GM18909 (cell line): ENCODE measurements at regions not wholly inside any gene's neighbourhood (a gene's known extent, or its start where the extent isn't known, plus 50 kb on each side); places are given as distances from the start of the nearest gene placed in this dataset.

Experiments used
- ATAC-seq: cut with Tn5 transposase; IDR thresholded peaks from one replicate; pipeline ENCODE4 v1.9.1; 2021; ENCODE audit warnings: mild to moderate bottlenecking; ENCODE audit not compliant: unreplicated experiment, poor library complexity

DNA sequence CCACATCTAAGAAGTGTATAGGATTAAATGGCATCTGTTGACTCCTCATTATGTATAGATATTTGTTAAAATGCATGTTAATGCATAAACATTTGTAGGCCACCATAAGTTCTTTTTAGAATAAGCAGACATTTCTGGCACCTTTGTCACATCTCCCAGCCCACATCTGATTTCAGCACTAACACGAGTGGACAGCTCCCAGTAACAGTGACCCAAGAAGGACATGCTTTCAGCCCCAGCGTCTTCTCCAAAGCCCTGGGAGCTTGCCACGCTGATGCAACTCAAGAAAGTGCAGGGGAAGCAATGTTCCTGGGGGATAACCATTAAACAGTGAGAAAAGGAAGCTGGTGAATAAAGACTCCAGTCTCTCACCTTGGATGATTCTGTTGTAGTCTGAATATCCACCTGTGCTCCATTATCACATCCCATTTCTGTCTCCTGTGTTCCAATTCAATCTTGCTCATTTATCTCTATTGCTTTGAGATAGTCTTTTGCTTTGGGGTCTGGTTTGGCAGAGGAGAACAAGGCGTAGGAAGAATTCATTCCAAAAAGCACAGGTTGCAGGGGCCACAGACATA lies 182.6 kb upstream of the THSD7B start:
- ATAC-seq: no peak

DNA sequence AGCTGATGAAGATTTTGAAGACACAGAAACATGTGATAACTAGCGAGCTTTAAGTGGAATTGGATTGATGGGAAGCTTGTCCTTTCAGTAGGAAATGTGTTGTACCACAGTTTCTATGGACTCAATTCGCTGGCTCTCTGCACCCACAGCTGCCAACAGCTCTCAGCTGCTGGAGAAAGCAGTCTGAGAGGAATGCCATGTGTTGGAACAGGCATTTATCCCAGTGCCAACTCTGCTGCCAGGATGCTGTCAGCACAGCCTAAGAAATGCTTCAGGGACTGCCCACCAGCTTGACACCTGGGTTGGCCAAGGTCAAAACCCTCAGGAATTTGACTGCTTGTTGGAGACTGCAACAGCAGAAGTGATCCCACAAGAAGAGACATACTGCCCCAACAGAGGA lies 193.0 kb upstream of the THSD7B start:
- ATAC-seq: no peak

DNA sequence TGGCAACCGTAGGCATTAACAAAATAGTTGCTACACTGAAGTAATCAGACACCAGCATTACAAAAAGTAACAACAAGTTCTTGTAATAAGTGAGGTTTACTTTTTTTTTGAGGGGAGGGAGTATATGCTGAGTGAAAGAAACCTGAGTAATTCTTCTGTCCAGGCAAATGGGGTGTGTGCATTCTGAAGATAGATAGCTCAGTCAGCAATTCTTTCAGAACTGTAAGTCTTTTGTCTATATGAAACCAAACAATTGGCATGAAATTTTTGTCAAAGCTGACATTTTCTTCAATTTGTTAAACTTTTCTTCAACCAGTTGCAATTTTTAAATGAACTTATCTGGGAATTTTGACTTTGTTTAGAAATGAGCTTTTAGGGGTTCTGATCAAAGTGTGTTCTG lies 208.1 kb upstream of the THSD7B start:
- no peak for ATAC-seq

DNA sequence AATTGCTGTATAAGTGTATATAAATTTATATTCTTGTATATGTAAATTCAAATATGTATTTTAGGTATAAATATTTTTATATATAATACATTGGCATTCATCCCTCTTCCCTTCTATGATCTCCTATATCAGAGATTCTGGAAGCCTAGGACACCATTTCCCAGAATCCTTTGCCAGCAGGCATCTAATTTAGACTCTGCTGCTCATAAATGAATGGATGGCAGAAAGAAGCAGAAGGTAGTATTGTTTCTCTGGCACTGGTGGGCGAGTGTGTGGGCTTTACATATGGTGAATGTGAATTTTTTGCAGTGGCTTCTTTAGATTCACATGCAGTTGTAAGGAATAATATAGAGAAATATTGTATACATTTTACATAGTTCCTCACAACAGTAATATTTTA lies 215.2 kb upstream of the THSD7B start:
- no peak for ATAC-seq

DNA sequence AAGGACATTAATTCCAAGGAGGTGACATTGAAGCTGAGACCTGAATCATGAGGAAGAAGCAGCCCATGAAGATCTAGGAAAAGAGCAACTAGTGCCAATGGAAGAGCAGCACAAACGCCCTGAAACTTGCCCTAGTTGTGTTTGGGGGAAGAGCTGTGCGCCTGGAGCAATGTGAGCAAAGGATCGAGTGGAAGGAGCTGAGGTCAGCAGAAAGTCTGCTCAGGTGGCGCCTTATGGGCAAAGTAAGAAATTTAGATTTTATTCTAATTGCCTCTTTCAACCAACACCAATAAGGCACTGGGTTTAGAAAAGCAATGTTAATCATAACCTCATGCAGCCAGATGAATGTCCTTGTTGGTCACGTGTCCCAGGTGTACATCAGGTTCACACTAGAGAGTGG lies 226.0 kb upstream of the THSD7B start:
- ATAC-seq: no peak

DNA sequence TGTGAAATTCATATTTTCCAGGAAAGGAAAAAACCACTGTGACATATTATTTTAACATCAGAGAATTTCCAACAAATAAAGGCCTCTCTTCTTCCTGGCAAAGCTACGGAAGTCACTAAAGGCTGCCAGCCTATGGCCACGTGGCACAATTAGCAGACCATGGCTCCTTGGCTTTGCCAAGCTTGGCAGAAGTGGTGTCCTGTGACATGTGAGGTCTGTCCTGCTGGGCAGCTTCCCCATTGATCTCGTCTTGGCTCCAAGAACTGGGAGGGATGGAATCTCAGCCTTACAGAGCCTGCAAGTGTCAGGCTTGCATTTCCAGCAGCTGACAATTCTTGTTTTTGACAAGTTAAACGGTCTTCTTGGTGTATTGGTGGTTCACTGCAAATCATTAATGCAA lies 226.9 kb upstream of the THSD7B start:
- ATAC-seq: no peak

DNA sequence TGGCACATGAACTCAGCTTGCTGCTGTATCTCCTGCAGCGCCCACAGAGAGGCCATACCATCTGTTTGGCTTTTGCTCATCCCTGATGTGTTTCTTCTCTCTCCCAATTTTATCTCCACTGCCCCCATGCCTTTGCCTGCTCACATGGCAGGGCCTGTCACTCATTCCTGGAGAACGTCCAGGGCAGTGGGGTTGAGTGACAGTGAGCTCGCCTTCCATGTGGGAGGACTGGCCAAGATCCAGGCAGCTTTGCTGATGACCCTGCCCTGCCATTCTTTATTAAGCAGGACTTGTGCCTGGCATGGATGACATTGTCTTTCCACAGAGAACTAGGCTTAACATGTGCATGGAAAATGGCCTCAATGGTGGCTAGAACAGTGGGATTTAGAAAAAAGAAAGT lies 230.5 kb upstream of the THSD7B start:
- ATAC-seq: no peak

DNA sequence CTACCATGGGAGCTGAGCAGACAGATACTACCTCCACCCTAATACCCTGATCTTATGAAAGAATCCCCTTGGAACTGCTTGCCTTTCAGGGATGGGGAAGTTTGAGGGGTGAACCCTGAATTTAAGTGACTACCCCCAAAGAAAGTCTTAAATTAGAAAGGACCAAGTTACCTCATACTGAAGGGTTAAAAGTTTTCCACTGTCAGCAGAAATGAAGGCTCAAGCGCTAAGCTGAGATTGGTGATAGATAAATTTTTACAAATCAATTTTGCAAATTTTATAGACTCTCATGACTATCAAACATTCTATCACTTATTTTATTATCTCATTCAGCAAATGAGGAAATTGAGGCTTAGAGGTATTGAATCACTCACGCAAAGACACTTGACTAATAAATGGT lies 233.2 kb upstream of the THSD7B start:
- ATAC-seq: no peak

DNA sequence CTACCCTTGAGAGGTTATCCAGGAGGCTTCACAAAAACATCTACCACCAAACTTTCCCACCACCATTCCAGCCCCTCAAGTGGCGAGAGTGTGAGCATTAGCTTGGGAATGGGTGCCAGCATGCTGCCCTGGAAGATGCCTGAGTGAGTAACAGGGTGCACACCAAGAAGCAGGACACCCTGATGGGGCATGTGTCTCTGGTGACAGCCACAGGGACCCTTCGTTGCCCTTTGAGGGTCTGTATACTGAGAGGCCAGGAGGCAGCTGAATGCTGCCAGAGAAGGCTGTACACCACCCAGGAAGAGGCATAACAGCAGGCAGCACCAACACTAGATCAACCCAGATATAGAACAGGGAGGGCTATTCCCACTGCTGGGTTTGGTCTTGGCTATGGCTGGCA lies 233.6 kb upstream of the THSD7B start:
- no peak for ATAC-seq

DNA sequence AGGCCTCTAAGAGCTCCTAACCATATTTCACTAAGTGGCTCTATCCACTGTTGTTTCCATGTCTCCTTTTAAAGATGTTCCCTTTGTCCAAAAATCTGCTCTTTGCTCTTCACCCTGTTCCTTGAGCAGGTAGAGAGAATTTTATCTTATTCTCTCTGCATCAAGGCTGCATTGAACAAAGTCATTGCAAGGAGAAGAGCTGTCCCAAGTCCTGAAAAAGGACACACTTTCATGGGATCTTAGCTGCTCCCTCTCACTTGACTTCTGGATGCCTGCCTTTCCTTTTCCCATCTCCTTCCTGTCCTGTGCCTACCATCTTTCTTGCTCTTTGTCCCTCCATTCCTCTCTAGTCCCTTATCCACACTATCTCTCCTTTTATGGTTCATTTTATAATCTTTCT lies 235.2 kb upstream of the THSD7B start:
- ATAC-seq: no peak

DNA sequence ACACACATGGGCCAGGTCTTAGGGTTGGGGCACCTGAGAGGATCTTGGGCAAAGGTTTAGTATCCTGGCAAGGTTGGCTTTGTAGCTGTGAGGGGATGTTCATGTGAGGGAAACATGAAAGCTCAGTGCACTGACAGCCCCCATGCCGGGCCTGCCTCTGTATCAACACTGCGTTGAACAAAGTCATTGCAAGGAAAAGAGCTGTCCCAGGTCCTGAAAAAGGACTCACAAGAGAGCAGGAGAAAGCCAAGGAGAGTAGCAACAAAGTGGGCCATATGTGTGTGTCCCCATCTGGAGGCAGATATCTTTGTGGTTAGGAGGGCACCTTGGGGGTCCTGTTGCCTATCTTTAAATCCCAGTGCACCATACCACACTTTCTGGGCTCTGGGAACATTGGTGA lies 237.8 kb upstream of the THSD7B start:
- no peak for ATAC-seq

DNA sequence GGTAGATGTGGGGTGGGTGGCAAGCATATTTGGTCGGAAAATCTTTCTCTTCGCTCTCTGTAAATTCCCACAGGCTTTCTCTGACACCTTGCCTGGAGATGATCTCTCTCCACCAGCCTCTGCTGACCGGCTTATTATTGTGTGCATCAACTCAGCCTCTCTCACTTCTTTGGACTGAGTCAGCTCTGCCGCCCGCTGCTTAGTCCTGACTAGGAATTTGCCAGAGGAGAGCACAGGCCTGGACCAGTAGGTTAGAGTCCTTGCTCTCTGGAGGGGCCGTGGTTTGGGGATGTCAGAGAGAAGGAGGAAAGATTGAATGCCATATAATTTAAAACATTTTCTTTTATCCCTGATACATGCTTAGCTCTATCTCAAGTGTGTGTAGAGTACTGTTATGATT lies 242.6 kb upstream of the THSD7B start:
- no peak for ATAC-seq

DNA sequence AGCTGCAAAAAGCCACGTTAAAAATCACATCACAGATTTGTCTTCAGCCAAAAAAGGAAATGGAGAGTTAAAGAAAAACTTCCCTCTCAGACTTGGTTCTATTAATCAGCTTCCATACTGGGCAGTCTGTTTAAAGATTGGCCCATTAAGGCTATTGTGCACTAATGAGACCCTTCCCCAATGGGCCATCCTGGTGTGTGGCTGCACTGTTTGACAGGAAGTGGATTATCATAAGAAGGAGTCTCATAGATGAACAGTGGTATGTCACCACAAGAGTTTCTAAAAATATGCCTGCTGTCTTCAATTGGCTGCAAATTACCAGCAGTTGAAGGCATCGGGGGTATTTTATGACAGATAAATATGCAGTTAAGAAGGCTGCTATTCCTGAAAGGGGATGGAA lies 247.6 kb upstream of the THSD7B start:
- ATAC-seq: no peak

DNA sequence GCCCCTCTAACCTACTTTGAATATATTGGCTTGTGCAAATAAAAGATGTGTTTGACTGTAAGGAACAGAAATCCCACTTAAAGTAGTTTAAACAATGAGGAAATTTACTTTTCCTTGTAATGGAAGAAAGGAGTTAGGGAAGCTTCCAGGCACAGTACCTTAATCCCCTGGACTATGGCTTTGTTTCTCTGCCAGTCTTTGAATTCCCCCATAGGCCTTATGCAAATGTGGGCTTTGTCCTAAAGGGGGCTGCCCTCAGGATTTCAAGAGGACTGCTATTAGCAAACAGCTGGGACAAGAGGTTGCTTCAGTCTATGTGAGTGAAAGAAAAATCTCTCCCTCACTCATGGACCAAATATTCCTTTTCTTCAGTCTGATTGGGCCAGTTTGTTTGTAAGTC lies 255.1 kb upstream of the THSD7B start:
- ATAC-seq: no peak

DNA sequence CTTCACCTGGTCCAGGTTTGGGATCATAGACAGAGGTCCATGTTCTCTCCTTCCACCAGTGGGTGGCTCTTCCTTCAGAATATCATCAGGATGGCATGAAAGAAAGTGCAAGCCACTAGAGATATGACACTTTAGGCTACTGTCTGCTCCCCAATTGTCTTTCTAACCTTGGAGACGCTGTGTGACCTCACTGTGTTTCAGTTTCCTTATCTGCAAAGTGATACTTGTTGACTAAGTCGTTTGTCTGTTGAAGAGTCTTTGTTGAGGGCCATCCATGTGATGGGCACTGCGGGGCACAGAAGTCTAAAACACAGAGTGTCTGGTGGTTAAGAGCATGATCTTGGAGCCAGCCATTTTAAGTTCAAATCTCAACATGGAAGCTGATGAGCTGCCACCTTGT lies 259.9 kb upstream of the THSD7B start:
- ATAC-seq: no peak

DNA sequence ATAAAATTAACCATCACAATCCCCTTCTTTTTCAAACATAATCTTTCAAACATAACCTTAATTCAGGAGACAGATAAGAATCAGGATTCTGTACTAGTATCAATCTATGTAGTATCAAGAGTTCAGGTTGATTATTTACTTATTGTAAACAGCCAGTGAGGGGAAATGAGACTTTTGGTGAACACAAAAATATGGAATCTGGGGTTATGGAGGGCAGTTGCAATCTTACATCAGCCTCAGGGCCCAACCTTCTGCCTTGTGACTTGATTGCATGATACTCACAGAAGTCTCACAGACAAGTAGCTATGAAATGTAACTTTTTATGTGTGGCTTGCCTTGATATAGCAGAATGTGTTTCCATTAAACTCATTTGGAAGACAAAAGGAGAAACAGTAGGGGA lies 262.7 kb upstream of the THSD7B start:
- ATAC-seq: no peak

DNA sequence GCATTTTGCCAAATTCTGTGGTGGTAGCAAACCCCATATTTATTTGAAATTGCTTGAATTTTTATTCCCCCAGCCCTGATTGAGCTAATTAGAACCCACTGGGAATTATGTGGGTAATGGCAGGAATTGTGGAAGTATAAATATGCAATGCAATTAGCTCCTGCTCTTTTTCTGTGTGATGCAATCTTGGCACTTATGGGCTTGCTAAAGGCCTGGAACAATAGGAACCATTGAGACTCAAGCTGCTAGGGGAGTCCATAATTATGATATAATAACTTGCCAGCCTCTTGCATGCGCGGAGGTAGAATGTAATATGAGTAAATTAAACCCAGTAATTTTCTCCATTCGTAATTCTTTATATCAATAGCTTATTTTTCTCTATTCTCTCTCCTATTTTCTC lies 267.6 kb upstream of the THSD7B start:
- ATAC-seq: no peak

DNA sequence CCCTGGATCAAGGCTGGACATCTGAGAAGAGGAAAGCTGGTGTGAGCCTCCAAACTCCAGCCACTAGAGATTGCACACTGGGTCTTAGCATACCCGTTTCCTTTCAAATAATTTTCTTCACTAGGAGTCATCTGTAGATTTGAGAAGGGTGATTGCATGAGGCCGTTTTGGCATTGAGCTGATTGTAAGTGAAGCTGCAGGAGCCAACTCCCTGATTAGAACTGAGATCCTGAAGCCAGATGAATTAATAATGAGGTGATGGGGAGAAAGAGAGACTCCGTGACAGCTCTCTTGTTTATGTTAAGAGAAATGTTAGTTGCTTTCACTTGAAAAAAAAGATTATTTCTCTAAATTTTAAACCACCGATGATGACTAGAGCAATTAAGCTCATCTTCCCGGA lies 268.4 kb upstream of the THSD7B start:
- no peak for ATAC-seq

DNA sequence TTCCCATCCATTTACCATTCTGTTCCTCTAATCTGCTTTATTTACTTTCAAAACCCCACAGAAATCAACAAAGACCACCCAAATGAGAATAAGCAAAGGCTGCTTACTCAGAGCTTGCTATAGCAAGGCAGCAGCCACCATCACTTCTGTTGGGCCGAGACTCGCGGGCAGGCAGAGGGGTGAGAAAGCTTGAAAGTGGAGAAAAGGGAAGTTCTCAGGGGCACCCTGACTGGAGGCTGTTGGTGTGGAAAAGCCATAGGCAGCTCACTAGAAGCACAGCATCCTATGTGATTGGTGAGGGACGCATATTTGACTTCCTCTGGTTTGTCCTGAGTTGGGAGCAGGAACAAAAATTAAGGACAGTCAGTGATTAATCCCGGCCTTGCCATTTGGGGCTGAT lies 269.7 kb upstream of the THSD7B start:
- peak; percentile 50 for ATAC-seq

DNA sequence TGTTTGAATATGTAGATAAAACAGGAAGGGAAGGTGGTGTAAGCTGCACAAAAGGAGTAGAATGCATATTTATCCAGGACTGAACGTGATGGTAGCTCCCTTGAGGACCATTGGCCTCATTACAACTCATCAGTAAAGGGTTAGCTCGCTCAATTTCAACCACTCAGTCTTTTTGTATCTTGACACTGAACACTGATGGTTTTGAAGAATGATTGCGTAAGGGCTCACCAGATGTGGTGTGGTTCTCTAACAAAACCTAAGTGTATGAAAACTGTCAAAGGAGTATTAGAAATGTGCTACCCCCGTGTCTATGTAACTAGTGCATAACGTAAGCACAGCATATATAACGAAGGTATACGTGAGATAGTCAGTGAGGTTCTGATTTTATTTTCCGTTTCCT lies 272.4 kb upstream of the THSD7B start:
- ATAC-seq: no peak

DNA sequence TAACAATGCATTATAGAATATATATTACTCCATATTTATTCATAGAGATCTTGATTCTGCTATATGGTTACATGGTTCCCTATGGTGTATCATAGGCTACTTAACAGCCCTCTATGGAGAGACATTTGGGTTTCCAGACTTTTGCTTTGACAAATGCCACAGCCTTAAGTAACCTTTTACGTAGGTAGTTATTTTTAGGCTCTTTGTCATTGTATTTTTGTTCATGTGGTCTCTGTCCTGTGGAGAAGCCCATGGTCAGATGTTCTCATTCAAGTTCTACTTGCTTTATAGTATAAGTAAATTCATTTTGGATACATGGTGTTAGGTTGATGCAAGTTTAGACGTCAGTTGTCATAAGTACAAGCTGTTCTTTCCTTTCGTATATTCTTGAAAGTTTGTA lies 275.2 kb upstream of the THSD7B start:
- no peak for ATAC-seq

DNA sequence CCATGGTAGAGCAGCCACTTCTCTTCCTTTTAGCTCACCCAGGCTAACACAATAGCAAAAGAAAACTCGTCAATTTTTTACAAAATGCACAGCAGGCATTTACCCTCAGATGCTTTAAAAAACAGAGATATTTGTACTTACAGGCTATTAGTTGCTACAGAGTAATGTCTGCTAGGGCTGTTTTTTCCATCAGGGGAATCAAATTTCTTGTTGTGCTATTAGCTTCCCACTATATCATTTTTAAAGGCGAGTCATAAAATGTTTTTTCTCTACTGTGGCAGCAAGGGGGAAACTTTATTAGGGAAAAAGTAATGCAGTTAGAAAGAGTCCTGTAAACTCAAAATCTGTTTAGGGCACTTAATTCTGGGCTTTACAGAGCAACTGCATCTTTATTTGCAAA lies 277.9 kb upstream of the THSD7B start:
- no peak for ATAC-seq

DNA sequence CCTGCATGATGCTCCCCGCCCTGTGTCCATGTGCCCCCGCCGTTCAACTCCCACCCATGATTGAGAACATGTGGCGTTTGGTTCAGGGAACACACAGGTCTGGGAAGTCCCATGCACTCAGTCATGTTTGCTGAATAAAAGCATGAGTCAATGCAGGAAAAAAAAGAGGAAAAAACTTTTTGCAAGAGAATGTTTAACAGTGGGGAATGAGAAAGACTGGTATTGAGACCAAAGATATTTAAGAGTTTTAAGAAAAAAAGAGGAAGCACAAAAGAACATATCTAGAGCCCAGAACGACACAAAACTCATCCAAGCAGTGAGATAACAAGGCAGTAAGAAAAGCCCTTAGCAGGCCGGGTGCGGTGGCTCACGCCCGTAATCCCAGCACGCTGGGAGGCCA lies 279.2 kb upstream of the THSD7B start:
- no peak for ATAC-seq
